Astrocyte (in vitro differentiated cells and primary cell): ENCODE measurements at regions not wholly inside any gene's neighbourhood (a gene's known extent, or its start where the extent isn't known, plus 50 kb on each side); places are given as distances from the start of the nearest gene placed in this dataset.

ENCODE experiments used
- DNase-seq: peaks from one replicate; pipeline ENCODE4 v3.0.0-alpha.2; 2010; ENCODE audit warnings: low read depth
- FAIRE-seq: peaks from 2 replicates; lab custom pipeline; 2011; peaks lifted over from hg19 to GRCh38; lab: Jason Lieb, UNC
- H2AFZ ChIP-seq: 2 replicates; pipeline ENCODE4 v1.6.0; 2012; ENCODE audit warnings: low read depth, low read length, inconsistent platforms
- H3K27ac ChIP-seq: 2 replicates; pipeline ENCODE4 v1.5.1; 2011; ENCODE audit warnings: low read depth, low read length, inconsistent platforms
- H3K27me3 ChIP-seq: 2 replicates; pipeline ENCODE4 v1.6.0; 2011; ENCODE audit warnings: low read length, inconsistent platforms; ENCODE audit not compliant: insufficient read depth
- H3K36me3 ChIP-seq: 2 replicates; pipeline ENCODE4 v1.5.1; 2011; ENCODE audit warnings: low read length, inconsistent platforms; ENCODE audit not compliant: insufficient read depth
- H3K4me1 ChIP-seq: 2 replicates; pipeline ENCODE4 v1.5.1; 2011; ENCODE audit warnings: low read length, inconsistent platforms; ENCODE audit not compliant: insufficient read depth
- H3K4me2 ChIP-seq: 2 replicates; pipeline ENCODE4 v1.6.0; 2012; ENCODE audit warnings: low read length, inconsistent platforms
- H3K4me3 ChIP-seq: 2 replicates; pipeline ENCODE4 v1.5.1; 2011; ENCODE audit warnings: low read depth, mild to moderate bottlenecking, low read length, inconsistent platforms; ENCODE audit not compliant: insufficient read depth
- H3K79me2 ChIP-seq: 2 replicates; pipeline ENCODE4 v1.6.0; 2012; ENCODE audit warnings: mild to moderate bottlenecking, low read length, inconsistent platforms; ENCODE audit not compliant: insufficient read depth
- H3K9ac ChIP-seq: 2 replicates; pipeline ENCODE4 v1.6.0; 2012; ENCODE audit warnings: mild to moderate bottlenecking, low read length, inconsistent platforms
- H3K9me3 ChIP-seq: 2 replicates; pipeline ENCODE4 v1.5.1; 2012; ENCODE audit warnings: low read depth, mild to moderate bottlenecking, low read length, inconsistent platforms; ENCODE audit not compliant: insufficient read depth
- H4K20me1 ChIP-seq: 2 replicates; pipeline ENCODE4 v1.6.0; 2012; ENCODE audit warnings: low read length, inconsistent platforms; ENCODE audit not compliant: insufficient read depth
- H3K27ac Mint-ChIP-seq: one replicate; pipeline ENCODE4 v1.8.0; 2021; ENCODE audit warnings: mild to moderate bottlenecking, mixed read lengths; ENCODE audit not compliant: unreplicated experiment
- H3K27me3 Mint-ChIP-seq: one replicate; pipeline ENCODE4 v1.8.0; 2021; ENCODE audit warnings: low read depth, mixed read lengths; ENCODE audit not compliant: unreplicated experiment
- H3K36me3 Mint-ChIP-seq: one replicate; pipeline ENCODE4 v1.8.0; 2021; ENCODE audit warnings: low read depth, mixed read lengths; ENCODE audit not compliant: unreplicated experiment
- H3K4me1 Mint-ChIP-seq: one replicate; pipeline ENCODE4 v1.8.0; 2021; ENCODE audit warnings: low read depth, mixed read lengths; ENCODE audit not compliant: unreplicated experiment
- H3K4me3 Mint-ChIP-seq: one replicate; pipeline ENCODE4 v1.8.0; 2021; ENCODE audit warnings: mild to moderate bottlenecking, moderate library complexity, mixed read lengths; ENCODE audit not compliant: unreplicated experiment
- H3K9me3 Mint-ChIP-seq: one replicate; pipeline ENCODE4 v1.8.0; 2021; ENCODE audit warnings: mild to moderate bottlenecking, mixed read lengths; ENCODE audit not compliant: unreplicated experiment
- CTCF ChIP-seq: IDR thresholded peaks from 2 replicates; pipeline ENCODE4 v1.5.1; 2011; ENCODE audit warnings: low read depth, mild to moderate bottlenecking, inconsistent platforms, low read length, moderate library complexity; ENCODE audit not compliant: insufficient read depth
- EZH2 ChIP-seq: IDR thresholded peaks from 2 replicates; pipeline ENCODE4 v1.6.1; 2012; ENCODE audit warnings: mild to moderate bottlenecking, low read length, inconsistent platforms; ENCODE audit not compliant: insufficient read depth

- peaks cover 3% of the 10 kb centered on the region for H3K9me3 Mint-ChIP-seq
- H3K9me3 ChIP-seq: no peaks in the 10 kb centered on the region
- H3K36me3 Mint-ChIP-seq: peaks cover 1% of the 10 kb centered on the region
- H3K9ac ChIP-seq: no peak overlapping the region
- TF ChIP-seq EZH2 (no peak), CTCF (no peak)
- no peaks in the 10 kb centered on the region for H3K27me3 Mint-ChIP-seq
- FAIRE-seq: no peak
- no peak overlapping the region for H3K4me3 ChIP-seq
- H3K27ac ChIP-seq: no peak overlapping the region
- no peak overlapping the region for H2AFZ ChIP-seq
- DNase-seq: peak; percentile 46
- no peaks in the 10 kb centered on the region for H3K36me3 ChIP-seq
- H3K4me2 ChIP-seq: no peak overlapping the region
- H3K27me3 ChIP-seq: no peaks in the 10 kb centered on the region
- no peak overlapping the region for H3K4me3 Mint-ChIP-seq
- peaks cover 4% of the 10 kb centered on the region for H3K4me1 Mint-ChIP-seq
- H4K20me1 ChIP-seq: no peaks in the 10 kb centered on the region
- H3K4me1 ChIP-seq: no peaks in the 10 kb centered on the region
- no peaks in the 10 kb centered on the region for H3K79me2 ChIP-seq
- no peak overlapping the region for H3K27ac Mint-ChIP-seq
Measured at GRCh38 chr10:33927347-33927746, 592.9 kb upstream of the NRP1 start.

GRCh38 chr10:33921970-33922605, 587.6 kb upstream of the NRP1 start:
- Mint-ChIP-seq H3K4me3 (no peak overlapping the region), H3K4me1 (peaks cover under 1% of the 10 kb centered on the region), H3K27me3 (peaks cover 4% of the 10 kb centered on the region), H3K27ac (no peak overlapping the region), H3K36me3 (no peaks in the 10 kb centered on the region), H3K9me3 (peaks cover 9% of the 10 kb centered on the region)
- no peaks in the 10 kb centered on the region for H3K79me2 ChIP-seq
- no peaks in the 10 kb centered on the region for H3K9me3 ChIP-seq
- no peaks in the 10 kb centered on the region for H3K36me3 ChIP-seq
- H3K9ac ChIP-seq: no peak overlapping the region
- DNase-seq (no peak), FAIRE-seq (no peak)
- no peaks in the 10 kb centered on the region for H4K20me1 ChIP-seq
- no peak overlapping the region for H3K4me3 ChIP-seq
- no peak overlapping the region for H2AFZ ChIP-seq
- no peak overlapping the region for H3K4me2 ChIP-seq
- H3K27me3 ChIP-seq: no peaks in the 10 kb centered on the region
- TF ChIP-seq CTCF: no peak
- no peak for TF ChIP-seq EZH2
- no peak overlapping the region for H3K27ac ChIP-seq
- H3K4me1 ChIP-seq: no peaks in the 10 kb centered on the region

GRCh38 chr10:33920351-33920750, 585.9 kb upstream of the NRP1 start:
- no peaks in the 10 kb centered on the region for H3K79me2 ChIP-seq
- DNase-seq: no peak
- no peaks in the 10 kb centered on the region for H4K20me1 ChIP-seq
- no peak for FAIRE-seq
- no peaks in the 10 kb centered on the region for H3K27me3 ChIP-seq
- no peak overlapping the region for H3K4me2 ChIP-seq
- no peaks in the 10 kb centered on the region for H3K36me3 ChIP-seq
- H3K9me3 ChIP-seq: no peaks in the 10 kb centered on the region
- no peak overlapping the region for H2AFZ ChIP-seq
- H3K36me3 Mint-ChIP-seq: no peaks in the 10 kb centered on the region
- no peak overlapping the region for H3K27ac Mint-ChIP-seq
- no peaks in the 10 kb centered on the region for H3K4me1 Mint-ChIP-seq
- no peak overlapping the region for H3K9ac ChIP-seq
- no peak overlapping the region for H3K4me3 ChIP-seq
- H3K27me3 Mint-ChIP-seq: peaks cover 4% of the 10 kb centered on the region
- H3K4me3 Mint-ChIP-seq: no peak overlapping the region
- no peaks in the 10 kb centered on the region for H3K4me1 ChIP-seq
- TF ChIP-seq EZH2 (no peak), CTCF (no peak)
- H3K27ac ChIP-seq: no peak overlapping the region
- peaks cover 9% of the 10 kb centered on the region for H3K9me3 Mint-ChIP-seq
